HG02870 (cell line): ENCODE measurements at regions not wholly inside any gene's neighbourhood (a gene's known extent, or its start where the extent isn't known, plus 50 kb on each side); places are given as distances from the start of the nearest gene placed in this dataset.
A peak's percentile ranks its signal among the peaks of the same experiment; 100 is the strongest.
"Not testable (repeated sequence)": the region's sequence is repeated elsewhere in the genome, so short reads cannot be mapped to it uniquely, and the experiment has no call there.

ENCODE experiments used
- ATAC-seq: cut with Tn5 transposase; IDR thresholded peaks from one replicate; pipeline ENCODE4 v1.9.1; 2021; ENCODE audit warnings: mild to moderate bottlenecking, moderate library complexity; ENCODE audit not compliant: unreplicated experiment

DNA sequence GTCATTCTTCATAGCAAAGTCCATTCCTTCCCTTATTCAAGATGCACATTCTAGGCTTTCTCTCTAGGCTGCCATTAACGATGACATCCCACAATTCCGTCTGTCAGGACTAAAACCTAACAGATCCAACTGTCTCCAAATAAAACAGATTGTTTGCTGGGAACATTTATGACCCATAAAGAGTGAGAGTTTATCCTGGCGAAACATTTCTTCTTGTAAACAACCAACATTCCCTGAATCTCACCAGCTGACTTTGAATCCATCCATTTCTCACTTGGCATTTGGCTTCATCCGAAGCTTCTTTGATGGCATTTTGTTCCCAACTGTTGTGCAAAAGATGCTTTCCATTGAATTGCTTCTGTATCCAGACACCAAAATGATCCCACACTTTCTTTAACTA, 93.1 kb downstream of the OLIG3 start:
- no peak for ATAC-seq

DNA sequence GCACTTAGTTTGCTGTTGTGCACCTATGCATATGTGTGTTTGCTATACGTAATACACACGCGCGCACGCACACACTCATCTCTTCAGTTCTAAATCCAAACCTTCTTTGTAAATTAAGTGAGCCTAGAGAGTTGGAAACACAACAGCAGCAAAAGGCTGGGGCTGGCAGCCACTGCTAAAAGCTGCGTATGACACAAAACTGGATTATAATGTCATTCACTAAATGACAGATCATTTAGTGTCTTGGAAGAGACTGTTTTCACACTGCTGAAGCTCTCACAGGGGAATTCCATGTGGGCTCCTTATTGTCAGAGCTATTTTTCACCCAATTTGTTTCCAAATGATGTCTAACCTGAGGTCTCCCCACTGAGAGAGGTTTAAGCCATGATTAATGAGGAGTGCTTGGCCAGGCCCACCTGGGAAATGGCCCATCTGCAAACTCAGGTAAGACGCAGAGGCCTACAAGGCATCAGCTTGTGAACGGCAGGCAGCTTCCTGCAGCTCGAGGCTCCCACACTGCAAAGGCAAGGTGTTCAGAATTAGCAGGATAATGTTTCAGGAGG, 94.2 kb downstream of the OLIG3 start:
- ATAC-seq, result peak; percentile 47

DNA sequence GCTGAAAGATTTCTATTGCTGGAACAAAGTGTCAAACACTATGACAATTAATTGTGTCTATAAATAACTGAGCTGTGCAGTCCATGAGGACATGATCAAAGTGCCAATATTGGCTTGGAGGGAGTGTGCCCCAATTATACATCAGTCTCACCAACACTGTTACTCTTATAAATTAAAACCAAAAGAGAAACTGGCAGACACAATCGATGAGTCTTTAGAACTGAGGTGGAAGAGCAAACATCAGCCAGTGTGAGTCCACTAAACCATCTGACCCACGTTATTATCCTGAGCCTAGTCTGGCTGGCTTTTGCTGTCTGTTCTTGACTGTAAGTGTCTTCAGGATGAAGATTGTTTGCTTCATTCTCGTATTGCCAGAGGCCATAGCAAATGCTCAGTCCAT, 98.9 kb downstream of the OLIG3 start:
- no peak for ATAC-seq

DNA sequence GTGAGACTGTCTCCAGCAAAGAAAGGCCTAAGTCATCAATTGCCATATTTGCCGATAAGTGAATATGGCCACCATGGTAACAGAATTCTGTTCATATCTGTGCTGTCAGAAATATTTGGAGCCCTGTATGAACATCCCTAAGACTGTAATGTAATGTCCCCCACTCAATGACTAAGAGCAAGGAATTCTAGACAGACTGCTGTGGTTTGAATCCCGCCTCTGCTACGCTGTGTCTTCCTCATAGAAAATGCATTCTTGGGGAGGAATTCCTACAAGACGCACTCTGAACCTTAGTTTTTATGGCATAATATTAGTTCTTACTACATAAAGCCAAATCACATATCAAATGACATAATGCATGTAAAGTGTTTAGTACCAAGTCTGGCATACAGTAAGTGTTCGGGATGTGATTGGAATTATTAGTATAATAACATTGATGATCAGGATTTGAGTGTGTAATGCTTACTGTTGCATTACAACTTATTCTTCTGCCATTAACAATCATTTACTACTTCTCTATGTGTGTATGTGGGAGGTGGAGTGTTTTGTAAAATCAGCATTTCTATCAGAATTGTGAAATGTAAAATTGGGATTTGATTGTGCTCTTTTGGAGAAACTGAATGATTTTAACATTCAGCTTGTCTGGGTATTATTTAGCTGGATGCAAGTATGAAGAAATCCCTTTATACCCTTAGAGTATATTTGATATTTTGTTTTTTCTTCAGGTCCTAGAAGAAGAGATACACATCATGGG, 103.0 kb downstream of the OLIG3 start:
- no peak for ATAC-seq

DNA sequence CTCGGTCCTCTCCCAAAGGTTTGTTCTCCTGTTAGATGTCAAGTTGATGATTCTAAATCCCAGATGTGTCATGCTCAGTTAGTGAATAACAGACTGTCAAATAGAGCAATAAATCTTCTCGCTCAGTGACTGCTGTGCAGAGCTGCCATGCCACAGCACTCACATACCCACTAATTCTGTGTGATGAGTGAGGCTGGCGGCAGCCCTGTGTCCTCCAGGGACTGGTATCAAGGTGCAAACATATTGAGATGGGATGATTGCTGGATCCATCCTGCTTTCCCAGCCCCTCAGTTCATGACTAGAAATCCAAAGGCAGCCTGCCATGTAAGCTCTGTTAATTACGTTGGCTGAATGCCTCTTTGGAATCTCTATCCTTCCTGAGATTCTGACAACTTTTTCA, 103.9 kb downstream of the OLIG3 start:
- no peak for ATAC-seq

DNA sequence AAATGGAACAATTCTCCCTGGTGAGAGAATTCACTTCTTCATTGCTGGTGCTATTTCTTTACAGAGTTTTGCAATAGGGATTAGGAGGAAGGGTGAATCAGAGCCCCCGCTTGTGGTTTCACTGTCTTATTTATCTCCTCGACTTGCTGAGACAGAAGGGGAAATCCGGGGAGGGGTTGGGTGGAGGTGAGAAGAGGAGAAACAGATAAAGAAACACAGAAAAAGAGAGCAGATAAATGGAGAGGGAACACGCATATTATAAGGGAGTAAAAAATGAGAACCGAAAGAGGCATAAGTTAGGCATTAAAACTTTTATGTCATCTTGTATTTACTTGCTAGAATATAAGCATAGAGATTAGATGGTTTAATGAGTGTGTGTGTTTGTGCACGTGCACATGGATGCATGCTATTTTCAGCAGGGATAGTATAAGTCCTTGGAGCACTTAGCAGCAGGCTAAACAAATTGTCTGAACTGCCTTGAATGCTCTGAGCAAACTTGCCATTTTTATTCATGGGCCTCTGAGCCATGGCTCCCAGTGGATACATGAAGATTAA, 105.0 kb downstream of the OLIG3 start:
- ATAC-seq, result no peak

DNA sequence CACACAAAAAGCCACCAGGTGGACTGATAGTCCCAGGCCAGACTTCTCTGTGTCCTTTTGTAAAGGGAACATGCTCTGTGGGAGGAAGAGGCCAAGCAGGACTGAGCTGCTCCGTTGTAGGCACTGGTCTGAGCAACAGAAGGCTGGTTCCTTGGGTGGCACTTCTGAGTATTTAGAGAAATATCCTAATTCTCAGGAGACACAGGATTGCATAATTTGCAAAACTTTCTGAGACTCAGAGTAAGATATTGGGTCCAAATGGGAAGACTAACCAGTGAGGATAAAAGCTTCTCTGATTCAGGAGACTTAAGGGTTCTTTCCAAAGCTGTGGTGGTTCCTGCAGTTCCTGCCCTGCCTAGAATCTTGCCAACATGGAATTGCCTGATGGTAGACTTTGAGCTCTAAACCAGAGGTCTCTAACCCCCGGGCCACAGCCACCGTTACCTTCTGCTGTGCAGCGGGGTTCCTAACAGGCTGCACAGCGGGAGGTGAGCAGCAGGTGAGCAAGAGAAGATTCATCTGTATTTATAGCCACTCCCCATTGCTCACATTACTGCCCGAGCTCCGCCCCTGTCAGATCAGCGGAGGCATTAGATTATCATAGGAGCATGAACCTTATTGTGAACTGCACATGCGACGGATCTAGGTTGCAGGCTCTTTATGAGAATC, 107.0 kb downstream of the OLIG3 start:
- no peak for ATAC-seq

DNA sequence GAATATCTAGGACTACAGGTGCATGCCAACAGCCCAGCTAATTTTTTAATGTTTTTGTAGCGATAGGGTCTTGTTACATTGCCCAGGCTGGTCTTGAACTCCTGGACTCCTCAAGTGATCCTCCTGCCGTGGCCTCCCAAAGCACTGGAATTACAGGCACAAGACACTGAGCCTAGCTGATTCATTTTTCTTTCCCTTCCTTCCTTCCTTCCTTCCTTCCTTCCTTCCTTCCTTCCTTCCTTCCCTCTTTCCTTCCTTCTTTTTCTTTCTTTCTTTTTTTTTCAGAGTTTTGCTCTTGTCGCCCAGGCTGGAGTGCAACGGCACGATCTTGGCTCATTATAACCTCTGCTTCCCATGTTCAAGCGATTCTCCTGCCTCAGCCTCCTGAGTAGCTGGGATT, 110.9 kb downstream of the OLIG3 start:
- ATAC-seq, result not testable (repeated sequence)

DNA sequence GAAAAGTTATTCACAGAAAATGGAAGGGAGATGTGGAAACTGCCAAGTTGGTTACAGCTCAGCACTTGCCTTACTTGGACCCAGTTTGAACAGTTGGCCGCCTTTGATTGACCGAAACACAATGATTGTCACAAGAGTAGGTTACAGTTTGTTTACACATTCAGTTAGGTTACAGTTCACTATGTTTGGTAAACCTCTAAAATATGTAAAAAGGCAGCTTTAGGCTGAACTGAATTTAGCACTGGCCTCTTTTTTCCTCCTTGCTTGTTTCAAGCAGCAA, 116.2 kb downstream of the OLIG3 start:
- no peak for ATAC-seq

DNA sequence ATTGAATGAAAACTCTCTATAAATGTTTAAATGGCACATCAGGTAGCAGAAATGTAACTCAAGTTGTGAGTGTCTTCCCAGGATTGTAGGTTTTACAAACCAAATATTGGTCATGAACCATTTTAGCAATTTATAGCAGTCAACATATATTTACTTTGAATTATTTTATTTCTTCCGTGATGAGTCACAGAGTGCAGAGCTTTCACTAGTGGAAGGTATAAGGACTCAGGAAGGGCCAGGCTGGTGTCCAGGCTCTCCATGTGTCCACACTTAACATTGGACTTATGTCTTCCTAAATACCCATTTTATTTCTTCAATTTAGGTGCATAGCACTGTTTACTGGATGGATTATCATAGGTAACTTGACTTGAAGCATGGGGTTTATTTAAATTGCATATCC, 120.9 kb downstream of the OLIG3 start:
- no peak for ATAC-seq

DNA sequence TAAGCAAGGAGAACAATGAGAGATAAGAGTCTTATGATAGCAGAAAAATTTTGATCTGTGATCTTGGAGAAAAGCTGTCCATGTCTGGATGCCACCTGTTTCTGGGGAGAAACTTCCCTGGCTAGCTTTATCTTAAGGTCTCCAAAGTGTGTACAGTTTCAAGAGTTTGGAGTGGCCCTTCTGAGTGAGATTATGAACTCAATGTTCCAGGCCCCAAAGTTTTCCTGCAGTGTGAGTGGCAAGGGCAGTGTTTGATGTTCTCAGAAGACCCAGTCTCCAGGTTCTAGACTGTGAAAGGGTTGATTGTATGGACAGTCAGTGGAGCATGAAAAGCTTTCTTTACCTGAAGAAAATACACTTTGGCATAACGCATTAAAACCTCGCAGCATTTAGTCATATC, 121.7 kb downstream of the OLIG3 start:
- ATAC-seq, result no peak

DNA sequence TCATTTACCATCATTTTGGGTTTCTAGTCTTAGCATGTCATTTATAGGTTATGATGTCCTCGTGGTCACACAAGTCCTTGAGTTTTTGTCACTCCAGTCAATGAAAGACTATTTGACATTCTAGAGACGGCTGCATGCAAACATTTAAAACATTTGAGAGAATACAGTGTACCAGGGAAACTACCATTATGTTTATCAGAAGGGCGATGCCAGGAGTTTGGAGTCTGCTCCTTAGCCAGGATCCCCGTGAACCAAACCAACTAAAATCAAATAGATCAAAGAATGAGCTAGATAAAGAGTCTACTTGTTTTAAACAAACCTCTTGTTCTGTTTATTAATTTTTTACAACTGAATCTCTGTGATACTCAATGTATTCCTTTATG, 122.6 kb downstream of the OLIG3 start:
- ATAC-seq, result no peak

DNA sequence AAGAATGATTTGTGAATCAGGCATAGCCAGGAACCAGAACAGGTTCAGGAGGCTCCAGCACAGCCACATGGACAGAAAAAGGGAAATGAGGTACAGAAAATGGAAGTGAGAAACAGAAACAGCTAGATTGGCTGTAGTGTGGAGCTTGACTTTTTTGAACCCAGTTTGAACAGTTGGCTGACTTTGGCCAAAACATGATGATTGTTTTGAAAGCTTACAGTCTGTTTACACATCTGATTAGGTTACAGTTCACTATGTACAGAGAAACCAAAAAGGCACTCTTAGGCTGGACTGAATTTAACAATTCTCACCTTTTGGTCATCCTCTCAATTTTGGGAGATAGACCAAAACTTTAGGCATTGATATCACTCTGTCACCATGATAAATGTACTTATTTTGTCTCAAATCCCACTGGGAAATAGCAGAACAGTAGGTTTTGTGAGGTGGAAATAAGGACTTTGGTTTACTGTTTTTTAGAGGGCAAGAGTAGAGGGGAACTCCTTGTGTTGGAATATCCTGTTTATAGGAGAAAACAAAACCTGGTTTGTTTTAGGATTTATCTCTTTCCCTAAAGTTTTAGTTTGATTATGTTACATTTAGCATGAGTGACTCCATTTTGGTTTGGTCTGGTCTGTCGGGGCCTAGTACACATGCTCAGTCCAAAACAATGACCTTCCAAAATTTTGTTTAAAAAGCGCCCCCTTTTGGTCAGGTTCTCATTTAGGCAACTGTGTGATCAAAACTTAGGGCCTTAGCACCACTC, 123.1 kb downstream of the OLIG3 start:
- no peak for ATAC-seq

DNA sequence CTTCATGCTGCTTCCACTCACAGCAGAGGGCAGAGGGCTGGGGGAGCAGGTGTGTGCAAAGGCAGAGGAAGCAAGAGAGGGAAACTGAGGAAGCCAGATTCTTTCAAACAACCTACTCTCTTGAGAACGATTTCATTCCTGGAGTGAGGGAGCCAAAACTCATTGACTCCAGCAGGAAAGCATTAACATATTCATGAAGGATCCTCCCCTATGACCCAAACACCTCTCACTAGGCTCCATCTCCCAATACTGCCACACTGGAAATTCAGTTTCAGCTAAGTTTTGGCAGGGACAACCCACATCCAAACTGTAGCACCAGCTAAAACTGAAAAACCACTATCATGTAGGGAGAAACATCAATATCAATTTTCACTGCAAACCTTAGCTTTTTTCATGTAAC, 125.1 kb downstream of the OLIG3 start:
- no peak for ATAC-seq

DNA sequence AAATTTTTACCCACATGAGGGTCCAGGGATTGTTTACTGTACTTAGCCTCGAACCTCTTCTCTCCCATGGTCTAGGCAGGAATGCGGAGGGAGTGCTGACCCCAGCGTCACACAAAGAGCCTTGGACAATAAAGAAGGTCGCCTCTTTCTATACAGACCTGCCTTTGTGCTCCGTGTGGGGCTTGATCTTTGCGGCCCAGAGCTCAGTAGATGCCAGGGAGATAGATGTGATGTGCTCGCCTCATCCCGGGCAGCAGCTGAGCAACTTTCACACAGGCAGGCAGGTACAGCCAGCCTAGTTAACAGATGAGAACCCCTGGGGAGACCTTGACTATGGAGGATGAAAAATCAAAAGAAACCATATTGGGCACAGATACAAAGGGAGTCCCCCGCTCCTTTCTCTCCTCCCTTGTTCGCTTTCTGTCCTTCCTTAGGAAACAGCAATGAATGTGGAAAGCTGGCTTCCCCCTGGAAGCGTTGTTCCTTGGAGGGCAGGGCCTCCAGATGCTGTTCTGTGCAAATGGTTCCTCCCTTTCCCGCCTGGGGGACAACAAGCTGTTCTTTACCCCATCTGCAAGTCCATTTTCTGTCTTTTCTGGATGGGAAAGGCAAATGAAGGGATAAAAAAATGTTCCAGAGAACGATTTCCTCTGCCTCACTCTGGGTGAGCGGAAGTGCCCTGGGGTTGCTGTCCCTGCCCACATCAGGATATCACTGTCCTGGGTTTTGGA, 128.3 kb downstream of the OLIG3 start:
- no peak for ATAC-seq

DNA sequence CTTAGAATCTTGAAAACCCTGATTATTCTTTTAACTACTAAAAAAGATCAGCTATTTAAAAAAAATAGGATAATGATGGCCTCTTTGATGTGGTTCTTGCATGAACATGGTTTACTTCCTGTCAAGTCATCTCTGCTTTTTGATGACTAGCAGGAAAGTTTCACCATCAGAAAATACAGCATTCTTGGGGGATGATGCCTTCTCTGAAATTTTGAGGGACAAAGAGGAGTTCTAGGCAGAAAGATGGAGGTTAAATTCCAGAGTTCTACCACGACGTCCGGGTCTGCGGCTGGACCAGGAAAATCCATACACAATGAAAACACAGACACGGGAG, 130.4 kb downstream of the OLIG3 start:
- ATAC-seq, result no peak

DNA sequence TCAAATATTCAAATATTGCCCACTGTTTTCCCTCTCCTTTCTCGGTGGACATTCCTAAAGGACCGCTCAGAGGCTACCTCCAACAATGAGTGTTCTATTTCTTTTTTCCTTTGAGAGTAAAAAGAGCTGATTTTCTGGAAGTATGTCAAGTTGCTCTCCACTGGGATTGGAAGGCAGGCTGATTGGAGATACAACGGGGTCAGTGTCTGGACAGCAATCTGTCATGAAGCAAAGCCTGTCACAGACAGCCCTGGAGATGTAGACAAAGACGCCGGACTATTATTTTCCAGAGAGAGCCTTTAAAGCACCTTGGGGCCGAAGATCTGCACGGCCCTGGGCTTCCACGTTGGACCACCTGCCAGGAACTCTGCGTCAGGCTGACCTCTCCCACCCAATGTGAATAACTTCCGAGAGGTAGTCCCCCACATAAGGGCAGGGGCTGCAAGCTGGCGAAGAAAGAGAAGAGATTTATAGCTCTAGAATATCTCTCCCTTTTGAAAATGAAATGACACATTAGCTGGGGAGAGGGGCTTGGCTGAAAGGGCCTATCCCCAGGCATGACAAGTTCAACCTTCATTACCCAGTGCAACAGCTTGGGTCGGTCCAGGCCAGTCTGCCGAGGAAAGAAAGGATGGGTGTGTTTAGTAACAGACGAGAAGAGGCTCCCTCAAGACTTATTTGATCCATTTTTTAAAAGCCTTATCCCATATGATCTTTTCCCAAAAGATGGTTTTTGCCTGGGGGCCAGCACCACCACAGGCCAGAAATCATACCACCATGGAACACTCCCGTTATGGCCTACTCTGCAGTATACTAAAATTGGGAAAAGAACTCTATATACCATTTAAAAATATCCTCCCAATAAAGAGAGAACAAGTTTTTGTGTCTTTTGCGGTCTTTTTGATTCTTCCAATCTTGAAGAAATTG, 131.1 kb downstream of the OLIG3 start:
- no peak for ATAC-seq

DNA sequence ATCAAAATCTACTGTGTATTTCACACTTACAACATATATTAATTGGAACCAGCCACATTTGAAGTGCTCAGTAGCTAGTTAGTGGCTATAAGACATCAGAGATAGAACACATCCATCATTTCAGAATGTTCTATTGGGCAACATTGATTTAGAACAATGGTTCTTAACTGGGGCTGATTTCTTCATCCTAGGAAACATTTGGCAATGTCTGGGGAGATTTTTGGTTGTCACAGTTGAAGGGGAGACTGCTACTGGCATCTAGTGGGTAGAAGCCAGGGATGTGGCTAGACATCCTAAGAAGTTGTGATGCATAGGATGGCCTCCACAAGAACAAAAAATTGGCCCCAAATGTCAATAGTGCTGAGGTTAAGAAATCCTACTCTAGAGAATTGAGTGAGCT, 132.5 kb downstream of the OLIG3 start:
- ATAC-seq, result no peak

DNA sequence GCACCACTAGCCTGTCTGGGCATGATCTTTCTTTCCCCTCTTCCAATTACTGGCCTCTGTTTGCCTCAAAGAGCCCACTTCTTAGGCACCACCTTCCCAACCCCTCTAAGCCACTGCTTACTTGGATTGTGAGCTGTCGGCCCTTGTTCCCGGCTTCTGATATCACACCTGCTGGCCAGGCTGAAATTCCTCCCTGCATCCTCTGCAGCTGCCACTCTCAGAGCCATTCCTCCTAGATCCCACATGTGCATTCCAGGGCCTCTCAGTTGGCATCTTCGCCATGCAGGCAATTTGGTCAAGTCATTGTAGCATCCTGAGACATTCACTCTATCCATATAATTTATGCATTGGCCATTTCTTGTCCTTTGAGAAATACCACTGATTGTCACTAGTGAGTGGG, 135.9 kb downstream of the OLIG3 start:
- no peak for ATAC-seq

DNA sequence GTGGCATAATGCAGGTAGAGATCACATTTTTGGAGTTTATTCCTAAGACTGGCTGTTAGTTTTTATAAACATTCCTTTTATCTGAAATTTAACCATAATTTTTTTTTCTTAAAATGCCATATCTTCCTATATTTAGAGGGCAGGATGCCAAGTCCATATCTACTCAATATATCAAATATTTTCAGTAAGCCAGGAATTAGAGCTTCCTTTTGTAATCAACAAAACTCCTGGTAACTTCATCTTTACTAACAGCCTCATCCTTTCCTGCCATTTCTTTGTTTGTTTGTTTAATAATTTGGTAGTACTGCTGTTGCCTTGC, 136.3 kb downstream of the OLIG3 start:
- ATAC-seq, result no peak
